PC-3 (cell line): ENCODE measurements at regions not wholly inside any gene's neighbourhood (a gene's known extent, or its start where the extent isn't known, plus 50 kb on each side); places are given as distances from the start of the nearest gene placed in this dataset.
"Not testable (repeated sequence)": the region's sequence is repeated elsewhere in the genome, so short reads cannot be mapped to it uniquely, and the experiment has no call there.

Source experiments
- ATAC-seq: fragments of 200-7000 bp; cut with Tn5 transposase; 2 replicates; pipeline ENCODE4 v1.9.1; 2020; ENCODE audit warnings: mild to moderate bottlenecking, moderate library complexity
- BruUV-seq: library from RNA; stranded (reverse); fragments of 400-500 nt; replicated peaks from 2 replicates; lab custom pipeline; 2021; lab: Mats Ljungman, UMichigan
- CTCF ChIA-PET: fragments of 300-600 bp; sonication (Branson Sonifier 250); formaldehyde crosslinking; loops from one replicate; lab custom pipeline; 2022; ENCODE audit warnings: antibody characterized with exemption; lab: Charles Lee
- POLR2A ChIA-PET: fragments of 300-600 bp; sonication (Branson Sonifier 250); formaldehyde crosslinking; loops from one replicate; lab custom pipeline; 2022; ENCODE audit warnings: antibody characterized with exemption; ENCODE audit not compliant: unreplicated experiment; lab: Charles Lee
- DNase-seq: peaks from one replicate; pipeline ENCODE4 v3.0.0-alpha.2; 2015
- H2AFZ ChIP-seq: fragments of 300-600 bp; sonication (generic); 2 replicates; pipeline ENCODE4 v1.6.0; 2016; ENCODE audit warnings: antibody characterized with exemption, low read length
- H3F3A ChIP-seq: fragments of 300-600 bp; sonication (generic); one replicate; pipeline ENCODE4 v1.6.0; 2017; ENCODE audit warnings: antibody characterized with exemption, low read length, control low read depth, mild to moderate bottlenecking; ENCODE audit not compliant: unreplicated experiment
- H3K27ac ChIP-seq: fragments of 300-600 bp; sonication (generic); 2 replicates; pipeline ENCODE4 v1.5.1; 2016; ENCODE audit warnings: mild to moderate bottlenecking, low read length
- H3K27me3 ChIP-seq: fragments of 300-600 bp; sonication (generic); 2 replicates; pipeline ENCODE4 v1.6.1; 2016; ENCODE audit warnings: low read length, mixed read lengths
- H3K36me3 ChIP-seq: fragments of 300-600 bp; sonication (generic); 2 replicates; pipeline ENCODE4 v1.6.1; 2016; ENCODE audit warnings: low read depth, mixed run types, low read length, mixed read lengths
- H3K4me1 ChIP-seq: fragments of 300-600 bp; sonication (generic); 2 replicates; pipeline ENCODE4 v1.5.1; 2016; ENCODE audit warnings: low read length; ENCODE audit not compliant: insufficient read depth
- H3K4me2 ChIP-seq: fragments of 300-600 bp; sonication (generic); 2 replicates; pipeline ENCODE4 v1.6.0; 2016; ENCODE audit warnings: low read length
- H3K4me3 ChIP-seq: fragments of 300-600 bp; sonication (generic); 2 replicates; pipeline ENCODE4 v1.5.1; 2016; ENCODE audit warnings: mild to moderate bottlenecking, low read length, mixed read lengths
- H3K79me2 ChIP-seq: fragments of 300-600 bp; sonication (generic); 2 replicates; pipeline ENCODE4 v1.6.1; 2017; ENCODE audit warnings: low read length, mixed read lengths
- H3K9ac ChIP-seq: fragments of 300-600 bp; sonication (generic); 2 replicates; pipeline ENCODE4 v1.6.0; 2016; ENCODE audit warnings: mild to moderate bottlenecking, low read length
- H3K9me2 ChIP-seq: fragments of 300-600 bp; sonication (generic); replicated peaks from 2 replicates; pipeline ENCODE4 v1.6.1; 2016; ENCODE audit warnings: mixed run types, low read length, mixed read lengths
- H3K9me3 ChIP-seq: fragments of 300-600 bp; sonication (generic); 2 replicates; pipeline ENCODE4 v1.6.1; 2016; ENCODE audit warnings: low read length, mixed read lengths
- H4K20me1 ChIP-seq: fragments of 300-600 bp; sonication (generic); 2 replicates; pipeline ENCODE4 v1.6.1; 2016; ENCODE audit warnings: low read length, mixed read lengths
- EZH2 ChIP-seq: fragments of 300-600 bp; sonication (generic); IDR thresholded peaks from one replicate; pipeline ENCODE4 v1.6.1; 2017; ENCODE audit warnings: antibody characterized with exemption, mild to moderate bottlenecking, low read length; ENCODE audit not compliant: unreplicated experiment
- EZH2phosphoT487 ChIP-seq: fragments of 300-600 bp; sonication (generic); IDR thresholded peaks from 2 replicates; pipeline ENCODE4 v1.6.1; 2018; ENCODE audit warnings: mild to moderate bottlenecking, antibody characterized with exemption, low read length, borderline replicate concordance
- intact Hi-C: fragments of 100-400 bp; cut with micrococcal nuclease; formaldehyde crosslinking; loops from 2 replicates; pipeline ENCODE4 v1.9.0; 2023
- TF ChIP-seq, protein P1 (sequence below): fragments of 300-600 bp; sonication (generic); conservative IDR thresholded peaks from 2 replicates; pipeline ENCODE4 v1.5.1; 2017; ENCODE audit warnings: antibody characterized with exemption, low read depth, mild to moderate bottlenecking, low read length

DNA sequence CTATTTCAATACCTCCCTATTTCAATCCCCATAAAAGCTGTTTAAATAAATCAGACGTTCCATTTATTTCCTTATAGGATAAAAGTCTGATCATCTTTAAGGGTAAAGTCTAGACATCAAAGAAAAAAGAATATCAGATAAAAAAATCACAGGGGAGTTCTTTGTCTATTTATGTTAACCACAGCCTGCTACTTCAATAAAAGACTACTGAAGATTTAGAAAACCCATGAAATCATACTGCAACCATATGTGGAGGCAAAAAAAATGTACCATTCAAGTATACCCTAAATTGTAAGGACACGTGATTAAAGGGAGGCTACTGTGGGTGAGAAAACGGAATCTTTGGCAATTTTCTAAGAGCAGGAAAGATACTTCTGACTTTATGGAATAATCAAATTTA lies 108.2 kb upstream of the TNFSF4 start:
- POLR2A ChIA-PET: no interaction called here

DNA sequence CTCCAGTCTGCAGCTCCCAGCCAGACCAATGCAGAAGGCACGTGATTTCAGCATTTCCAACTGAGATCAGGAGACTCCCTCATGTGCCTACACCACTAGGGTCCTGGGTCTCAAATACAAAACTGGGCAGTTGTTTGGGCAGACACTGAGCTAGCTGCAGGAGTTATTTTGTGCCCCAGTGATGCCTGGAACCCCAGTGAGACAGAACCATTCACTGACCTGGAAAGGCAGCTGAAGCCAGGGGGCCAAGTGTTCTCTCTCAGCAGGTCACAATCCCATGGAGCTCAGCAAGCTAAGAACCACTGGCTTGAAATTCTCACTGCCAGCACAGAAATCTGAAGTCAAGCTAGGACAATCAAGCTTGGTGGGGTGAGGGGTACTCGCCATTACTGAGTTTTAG lies 111.7 kb upstream of the TNFSF4 start:
- Histone ChIP-seq H3F3A (no peaks in the 10 kb centered on the region), H3K27me3 (no peaks in the 10 kb centered on the region), H3K27ac (no peak overlapping the region), H3K4me1 (no peaks in the 10 kb centered on the region), H3K79me2 (no peaks in the 10 kb centered on the region), H3K9me2 (peaks cover 5% of the 10 kb centered on the region; the same call in 1 of the 2 replicates), H3K9ac (no peak overlapping the region), H3K9me3 (no peaks in the 10 kb centered on the region), H3K4me3 (no peak overlapping the region), H2AFZ (no peak overlapping the region), H3K4me2 (no peak overlapping the region), H3K36me3 (no peaks in the 10 kb centered on the region), H4K20me1 (no peaks in the 10 kb centered on the region)
- ATAC-seq: no peak
- CTCF ChIA-PET: interaction anchor here (0.9 kb wide), 1 partner anchor 18 kb away, joined by 4 read pairs; no protein-coding TSS in a partner anchor
- DNase-seq: no peak
- no TSS peak for BruUV-seq
- TF ChIP-seq EZH2: no peak
- no peak for TF ChIP-seq EZH2phosphoT487
- TF ChIP-seq, protein P1, sequence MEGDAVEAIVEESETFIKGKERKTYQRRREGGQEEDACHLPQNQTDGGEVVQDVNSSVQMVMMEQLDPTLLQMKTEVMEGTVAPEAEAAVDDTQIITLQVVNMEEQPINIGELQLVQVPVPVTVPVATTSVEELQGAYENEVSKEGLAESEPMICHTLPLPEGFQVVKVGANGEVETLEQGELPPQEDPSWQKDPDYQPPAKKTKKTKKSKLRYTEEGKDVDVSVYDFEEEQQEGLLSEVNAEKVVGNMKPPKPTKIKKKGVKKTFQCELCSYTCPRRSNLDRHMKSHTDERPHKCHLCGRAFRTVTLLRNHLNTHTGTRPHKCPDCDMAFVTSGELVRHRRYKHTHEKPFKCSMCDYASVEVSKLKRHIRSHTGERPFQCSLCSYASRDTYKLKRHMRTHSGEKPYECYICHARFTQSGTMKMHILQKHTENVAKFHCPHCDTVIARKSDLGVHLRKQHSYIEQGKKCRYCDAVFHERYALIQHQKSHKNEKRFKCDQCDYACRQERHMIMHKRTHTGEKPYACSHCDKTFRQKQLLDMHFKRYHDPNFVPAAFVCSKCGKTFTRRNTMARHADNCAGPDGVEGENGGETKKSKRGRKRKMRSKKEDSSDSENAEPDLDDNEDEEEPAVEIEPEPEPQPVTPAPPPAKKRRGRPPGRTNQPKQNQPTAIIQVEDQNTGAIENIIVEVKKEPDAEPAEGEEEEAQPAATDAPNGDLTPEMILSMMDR: no peak
- intact Hi-C loops: no loop called here
- POLR2A ChIA-PET: interaction anchor here (0.6 kb wide), 1 partner anchor 83 kb away, joined by 8 read pairs; no protein-coding TSS in a partner anchor

More for the DNA sequence above, 108.2 kb upstream of the TNFSF4 start:
- H3K4me2 ChIP-seq: no peak overlapping the region
- no peaks in the 10 kb centered on the region for H3K36me3 ChIP-seq
- H3K27me3 ChIP-seq: no peaks in the 10 kb centered on the region
- H3K4me3 ChIP-seq: no peak overlapping the region
- no peak for ATAC-seq
- no peak overlapping the region for H3K27ac ChIP-seq
- intact Hi-C loops: no loop called here
- no peak overlapping the region for H3K9ac ChIP-seq
- BruUV-seq: no TSS peak
- H3K9me2 ChIP-seq: peaks cover 5% of the 10 kb centered on the region; the same call in 1 of the 2 replicates
- H4K20me1 ChIP-seq: no peaks in the 10 kb centered on the region
- DNase-seq: no peak
- CTCF ChIA-PET: no interaction called here
- no peaks in the 10 kb centered on the region for H3K9me3 ChIP-seq
- H3K79me2 ChIP-seq: no peaks in the 10 kb centered on the region
- H2AFZ ChIP-seq: no peak overlapping the region
- TF ChIP-seq EZH2: no peak
- TF ChIP-seq, protein P1: no peak
- TF ChIP-seq EZH2phosphoT487: no peak
- H3F3A ChIP-seq: no peaks in the 10 kb centered on the region
- no peaks in the 10 kb centered on the region for H3K4me1 ChIP-seq

DNA sequence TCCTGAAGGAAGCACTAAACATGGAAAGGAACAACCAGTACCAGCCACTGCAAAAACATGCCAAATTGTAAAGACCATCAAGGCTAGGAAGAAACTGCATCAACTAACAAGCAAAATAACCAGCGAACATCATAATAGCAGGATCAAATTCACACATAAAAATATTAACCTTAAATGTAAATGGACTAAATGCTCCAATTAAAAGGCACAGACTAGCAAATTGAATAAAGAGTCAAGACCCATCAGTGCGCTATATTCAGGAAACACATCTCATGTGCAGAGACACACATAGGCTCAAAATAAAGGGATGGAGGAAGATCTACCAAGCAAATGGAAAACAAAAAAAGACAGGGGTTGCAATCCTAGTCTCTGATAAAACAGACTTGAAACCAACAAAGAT lies 117.2 kb upstream of the TNFSF4 start:
- H3K9me2 ChIP-seq, H4K20me1 ChIP-seq, DNase-seq, H3K36me3 ChIP-seq, BruUV-seq, H3K4me2 ChIP-seq, H3K27me3 ChIP-seq, POLR2A ChIA-PET, H3K9ac ChIP-seq, CTCF ChIA-PET, H3K9me3 ChIP-seq, H3K4me1 ChIP-seq, H3F3A ChIP-seq, H3K27ac ChIP-seq, H2AFZ ChIP-seq, H3K79me2 ChIP-seq, intact Hi-C loops, H3K4me3 ChIP-seq, ATAC-seq: not testable (repeated sequence)

DNA sequence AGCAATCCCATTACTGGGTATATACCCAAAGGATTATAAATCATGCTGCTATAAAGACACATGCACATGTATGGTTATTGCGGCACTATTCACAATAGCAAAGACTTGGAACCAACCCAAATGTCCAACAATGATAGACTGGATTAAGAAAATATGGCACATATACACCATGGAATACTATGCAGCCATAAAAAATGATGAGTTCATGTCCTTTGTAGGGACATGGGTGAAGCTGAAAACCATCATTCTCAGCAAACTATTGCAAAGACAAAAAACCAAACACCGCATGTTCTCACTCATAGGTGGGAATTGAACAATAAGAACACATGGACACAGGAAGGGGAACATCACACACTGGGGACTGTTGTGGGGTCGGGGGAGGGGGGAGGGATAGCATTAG lies 120.9 kb upstream of the TNFSF4 start:
- H3K9ac ChIP-seq, H3K4me2 ChIP-seq, H4K20me1 ChIP-seq, BruUV-seq, H3K27ac ChIP-seq, intact Hi-C loops, H3K4me3 ChIP-seq, H3K79me2 ChIP-seq, H3K27me3 ChIP-seq, DNase-seq, H2AFZ ChIP-seq, CTCF ChIA-PET, H3K9me3 ChIP-seq, POLR2A ChIA-PET, H3K36me3 ChIP-seq, ATAC-seq, H3K9me2 ChIP-seq, H3F3A ChIP-seq: not testable (repeated sequence)
- H3K4me1 ChIP-seq: peaks cover 26% of the 10 kb centered on the region
